GM20000 (cell line): ENCODE measurements at regions not wholly inside any gene's neighbourhood (a gene's known extent, or its start where the extent isn't known, plus 50 kb on each side); places are given as distances from the start of the nearest gene placed in this dataset.

Experiments
- DNase-seq: peaks from one replicate; pipeline ENCODE4 v3.0.0; 2012; ENCODE audit warnings: low spot score
- CTCF ChIP-seq: IDR thresholded peaks from 2 replicates; pipeline ENCODE4 v1.5.1; 2012; ENCODE audit warnings: mild to moderate bottlenecking, control low read depth; ENCODE audit errors: extremely low read depth, missing control alignments

GRCh38 chr6:2378046-2378657 lies 132.7 kb upstream of the GMDS start:
- DNase-seq, result no peak
- TF ChIP-seq CTCF, result no peak

- DNase-seq, result no peak
These were observed 131.3 kb upstream of the GMDS start for GRCh38 chr6:2376429-2377355.

GRCh38 chr6:2375443-2375842 lies 130.0 kb upstream of the GMDS start:
- no peak for DNase-seq
- no peak for TF ChIP-seq CTCF

More at GRCh38 chr6:2376429-2377355, 131.3 kb upstream of the GMDS start:
- no peak for TF ChIP-seq CTCF

GRCh38 chr6:2369606-2370005 lies 124.2 kb upstream of the GMDS start:
- no peak for TF ChIP-seq CTCF
- DNase-seq, result no peak

- no peak for DNase-seq
- TF ChIP-seq CTCF, result no peak
These were observed 117.8 kb upstream of the GMDS start for GRCh38 chr6:2363211-2363610.

- no peak for DNase-seq
- TF ChIP-seq CTCF, result no peak
These were observed 115.8 kb upstream of the GMDS start for GRCh38 chr6:2361195-2361594.

GRCh38 chr6:2360716-2361115 lies 115.3 kb upstream of the GMDS start:
- DNase-seq, result no peak
- TF ChIP-seq CTCF, result no peak
